ENCODE measurements at regions not wholly inside any gene's neighbourhood (a gene's known extent, or its start where the extent isn't known, plus 50 kb on each side); places are given as distances from the start of the nearest gene placed in this dataset.

- ChIA-PET CTCF (no interaction called here), POLR2A (no interaction called here)
- H2AFZ ChIP-seq (ENCODE audit: low read depth, low read length): no peak overlapping the region
- intact Hi-C loops (cut with micrococcal nuclease): no loop called here
- no peaks in the 10 kb centered on the region for H3K4me1 ChIP-seq (ENCODE audit: control insufficient read depth, extremely low read depth, insufficient read depth, low read length)
- H3K27me3 ChIP-seq (ENCODE audit: control insufficient read depth in 2 of 2, insufficient read depth in 2 of 2, low read length in 2 of 2): no peaks in the 10 kb centered on the region
- H4K20me1 ChIP-seq (replicated peaks; ENCODE audit: control insufficient read depth, extremely low read depth, insufficient read depth, low read length): no peaks in the 10 kb centered on the region
- H3K9ac ChIP-seq (replicated peaks; ENCODE audit: extremely low read depth, insufficient read depth, low read length): no peak overlapping the region
- H3K79me2 ChIP-seq (ENCODE audit: control insufficient read depth, insufficient read depth, low read length): no peaks in the 10 kb centered on the region
- no peak overlapping the region for H3K27ac ChIP-seq (ENCODE audit: insufficient read depth, low read depth, low read length)
- dilution Hi-C loops (cut with MboI; ENCODE audit: extremely low pct_ligation_motif_present, low sequenced_read_pairs): no loop called here
- DNase-seq (ENCODE audit: low read depth, low spot score): no peak
- H3K4me3 ChIP-seq (replicated peaks in 1 of 3; ENCODE audit: insufficient read depth in 1 of 3, low read depth in 1 of 3, low read length in 3 of 3): no peak overlapping the region
- TF ChIP-seq, protein P1, sequence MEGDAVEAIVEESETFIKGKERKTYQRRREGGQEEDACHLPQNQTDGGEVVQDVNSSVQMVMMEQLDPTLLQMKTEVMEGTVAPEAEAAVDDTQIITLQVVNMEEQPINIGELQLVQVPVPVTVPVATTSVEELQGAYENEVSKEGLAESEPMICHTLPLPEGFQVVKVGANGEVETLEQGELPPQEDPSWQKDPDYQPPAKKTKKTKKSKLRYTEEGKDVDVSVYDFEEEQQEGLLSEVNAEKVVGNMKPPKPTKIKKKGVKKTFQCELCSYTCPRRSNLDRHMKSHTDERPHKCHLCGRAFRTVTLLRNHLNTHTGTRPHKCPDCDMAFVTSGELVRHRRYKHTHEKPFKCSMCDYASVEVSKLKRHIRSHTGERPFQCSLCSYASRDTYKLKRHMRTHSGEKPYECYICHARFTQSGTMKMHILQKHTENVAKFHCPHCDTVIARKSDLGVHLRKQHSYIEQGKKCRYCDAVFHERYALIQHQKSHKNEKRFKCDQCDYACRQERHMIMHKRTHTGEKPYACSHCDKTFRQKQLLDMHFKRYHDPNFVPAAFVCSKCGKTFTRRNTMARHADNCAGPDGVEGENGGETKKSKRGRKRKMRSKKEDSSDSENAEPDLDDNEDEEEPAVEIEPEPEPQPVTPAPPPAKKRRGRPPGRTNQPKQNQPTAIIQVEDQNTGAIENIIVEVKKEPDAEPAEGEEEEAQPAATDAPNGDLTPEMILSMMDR (IDR thresholded peaks at IDR 0.05; ENCODE audit: extremely low read depth in 1 of 2, insufficient read depth in 1 of 2, low read depth in 1 of 2, low read length in 2 of 2): no peak
- no peak for TF ChIP-seq POLR2A (IDR thresholded peaks at IDR 0.05; ENCODE audit: low read depth, low read length)
- no peak for TF ChIP-seq POLR2AphosphoS5 (IDR thresholded peaks at IDR 0.05; ENCODE audit: insufficient read depth, low read depth, low read length)
- no peak for TF ChIP-seq MYC (IDR thresholded peaks at IDR 0.05; ENCODE audit: low read depth, low read length)
- TF ChIP-seq FOS (IDR thresholded peaks at IDR 0.05; ENCODE audit: borderline replicate concordance, insufficient read depth, low read length): no peak
- TF ChIP-seq EZH2 (IDR thresholded peaks at IDR 0.05; ENCODE audit: borderline replicate concordance, low read depth, low read length, severe bottlenecking): no peak
- no peak for TF ChIP-seq JUN (IDR thresholded peaks at IDR 0.05; ENCODE audit: borderline replicate concordance, insufficient read depth, insufficient read length, low read depth)
- TF ChIP-seq GATA2 (IDR thresholded peaks at IDR 0.05; ENCODE audit: insufficient read depth, insufficient read length, low read depth, low read length): no peak
- TF ChIP-seq MAX (IDR thresholded peaks at IDR 0.05; ENCODE audit: insufficient read depth, insufficient read length): no peak
- no TSS peak for BruUV-seq (replicated peaks)
- no peak overlapping the region for H3K4me2 ChIP-seq (ENCODE audit: insufficient read depth, low read length)
- no peak for FAIRE-seq
- no peaks in the 10 kb centered on the region for H3K36me3 ChIP-seq (ENCODE audit: control insufficient read depth in 2 of 2, extremely low read depth in 1 of 2, insufficient read depth in 2 of 2, low read length in 2 of 2)
- H3K9me1 ChIP-seq (replicated peaks; ENCODE audit: control insufficient read depth, extremely low read depth, insufficient read depth, low read length): no peaks in the 10 kb centered on the region
- H3K9me3 ChIP-seq (replicated peaks; ENCODE audit: control insufficient read depth, insufficient read depth, low read length): peaks cover 2% of the 10 kb centered on the region
These were observed 738.1 kb upstream of the CHRM3 start for GRCh38 chr1:238648296-238648695.

All from endothelial cell of umbilical vein (primary cell).